ENCODE measurements at regions not wholly inside any gene's neighbourhood (a gene's known extent, or its start where the extent isn't known, plus 50 kb on each side); places are given as distances from the start of the nearest gene placed in this dataset.

DNA sequence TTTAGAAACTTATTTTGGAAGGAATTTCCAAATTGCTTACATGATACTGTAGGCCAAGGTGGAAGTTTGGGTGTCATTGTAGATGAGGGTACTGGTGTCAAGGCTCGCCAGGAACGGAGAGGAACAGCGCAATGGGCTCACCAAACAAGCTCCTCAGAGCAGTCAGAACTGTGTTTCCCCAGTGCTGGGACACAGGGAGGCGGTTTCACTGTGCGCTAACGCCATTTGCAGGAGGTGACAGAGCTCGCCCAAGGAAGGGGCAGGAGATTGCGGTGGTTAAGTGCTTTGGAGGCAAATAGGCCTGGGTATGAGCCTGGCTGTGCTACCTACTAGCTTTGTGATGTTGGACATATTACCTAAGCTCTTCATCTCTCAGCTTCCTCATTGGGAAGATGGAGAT lies 57.3 kb downstream of the HHEX start:
- Histone ChIP-seq H3K27me3 (ENCODE audit: control insufficient read depth, insufficient read depth, low read length) (peaks cover 54% of the 10 kb centered on the region), H3K9ac (ENCODE audit: low read depth, low read length) (no peak overlapping the region), H3K4me3 (ENCODE audit: low read length) (no peak overlapping the region), H3K9me3 (replicated peaks; ENCODE audit: low read length) (no peaks in the 10 kb centered on the region), H3K4me2 (ENCODE audit: low read length) (no peak overlapping the region), H3K4me1 (ENCODE audit: control insufficient read depth, insufficient read depth, low read length) (no peaks in the 10 kb centered on the region), H3K36me3 (ENCODE audit: insufficient read depth, low read length) (no peaks in the 10 kb centered on the region)

DNA sequence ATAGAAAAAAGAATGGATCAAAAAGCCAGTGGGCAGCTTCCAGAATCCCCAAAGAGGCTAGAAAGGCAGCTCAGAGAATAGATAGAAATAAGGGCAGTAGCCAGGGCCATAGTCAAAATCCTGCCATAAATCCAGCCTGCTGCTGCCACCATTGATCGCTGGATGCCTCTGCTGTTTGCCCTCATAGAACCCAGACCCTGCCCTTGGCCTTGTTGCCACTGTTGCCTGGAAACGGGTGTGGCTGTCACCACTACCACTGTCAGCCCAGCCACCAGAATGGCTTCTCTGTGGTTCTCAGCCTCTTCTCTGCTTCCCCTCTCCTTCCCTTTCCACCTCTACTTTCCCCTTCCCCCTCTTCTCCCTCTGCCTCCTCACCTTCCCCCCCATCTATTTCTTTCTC lies 57.8 kb downstream of the HHEX start:
- Histone ChIP-seq H3K27me3 (ENCODE audit: control insufficient read depth, insufficient read depth, low read length) (peaks cover 49% of the 10 kb centered on the region), H3K4me1 (ENCODE audit: control insufficient read depth, insufficient read depth, low read length) (no peaks in the 10 kb centered on the region), H3K4me3 (ENCODE audit: low read length) (no peak overlapping the region), H3K4me2 (ENCODE audit: low read length) (no peak overlapping the region), H3K9ac (ENCODE audit: low read depth, low read length) (no peak overlapping the region), H3K36me3 (ENCODE audit: insufficient read depth, low read length) (no peaks in the 10 kb centered on the region), H3K9me3 (replicated peaks; ENCODE audit: low read length) (no peaks in the 10 kb centered on the region)

DNA sequence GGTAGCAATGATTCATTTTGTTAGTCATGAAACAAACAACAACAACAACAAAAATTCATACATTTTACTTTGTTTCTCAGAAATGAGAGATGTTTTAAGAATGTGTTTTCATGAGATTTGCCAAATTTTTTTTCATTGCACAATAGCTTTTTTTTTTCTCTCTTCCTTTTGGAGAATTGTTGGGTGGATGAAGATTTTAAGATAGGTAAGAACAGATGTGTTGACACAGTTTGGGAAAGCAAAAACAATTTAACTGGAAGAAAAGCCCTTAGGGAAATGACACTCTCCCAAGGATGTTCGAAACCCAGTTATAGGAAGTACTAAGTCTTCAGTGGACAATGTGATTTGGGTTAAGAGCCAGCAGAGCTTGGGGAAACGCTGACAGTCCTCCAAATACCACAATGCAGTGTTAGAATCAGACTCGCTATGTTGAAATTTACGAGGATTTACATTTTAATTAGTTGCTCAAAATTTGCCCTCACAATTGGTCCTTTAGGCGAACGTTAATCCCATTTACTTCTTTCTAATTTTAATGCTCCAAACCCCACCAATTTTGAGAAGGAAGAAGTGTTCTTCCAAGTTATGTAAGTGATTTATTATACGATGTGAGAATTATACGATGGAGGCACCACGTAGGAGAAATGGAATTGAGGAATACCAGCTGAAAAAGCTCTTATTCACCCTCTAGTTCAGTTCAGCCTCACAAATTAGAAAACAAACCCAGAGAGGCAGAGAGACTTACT lies 61.2 kb downstream of the HHEX start:
- H3K4me3 ChIP-seq (ENCODE audit: low read length), result no peak overlapping the region
- H3K9ac ChIP-seq (ENCODE audit: low read depth, low read length), result no peak overlapping the region

DNA sequence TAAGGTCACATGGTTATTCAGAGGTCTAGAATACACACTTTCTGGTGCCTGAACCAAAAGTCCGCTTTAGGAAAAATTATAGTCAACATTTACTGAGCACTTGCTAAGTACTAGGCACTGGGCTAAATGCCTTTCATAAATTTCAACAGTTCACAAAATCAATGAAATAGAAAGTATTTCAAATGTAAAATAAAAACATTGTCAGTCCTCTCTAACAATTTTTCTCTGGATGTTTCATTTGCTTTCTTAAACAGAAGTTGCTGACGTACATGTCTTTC lies 61.7 kb downstream of the HHEX start:
- no peaks in the 10 kb centered on the region for H3K9me3 ChIP-seq (replicated peaks; ENCODE audit: low read length)
- no peak overlapping the region for H3K4me2 ChIP-seq (ENCODE audit: low read length)
- no peaks in the 10 kb centered on the region for H3K4me1 ChIP-seq (ENCODE audit: control insufficient read depth, insufficient read depth, low read length)
- no peak overlapping the region for H3K4me3 ChIP-seq (ENCODE audit: low read length)
- no peak overlapping the region for H3K9ac ChIP-seq (ENCODE audit: low read depth, low read length)
- peaks cover 33% of the 10 kb centered on the region for H3K27me3 ChIP-seq (ENCODE audit: control insufficient read depth, insufficient read depth, low read length)
- H3K36me3 ChIP-seq (ENCODE audit: insufficient read depth, low read length), result no peaks in the 10 kb centered on the region

More for the DNA sequence above, 61.2 kb downstream of the HHEX start:
- H3K36me3 ChIP-seq (ENCODE audit: insufficient read depth, low read length), result no peaks in the 10 kb centered on the region
- H3K27me3 ChIP-seq (ENCODE audit: control insufficient read depth, insufficient read depth, low read length), result peaks cover 34% of the 10 kb centered on the region
- no peaks in the 10 kb centered on the region for H3K4me1 ChIP-seq (ENCODE audit: control insufficient read depth, insufficient read depth, low read length)
- H3K4me2 ChIP-seq (ENCODE audit: low read length), result no peak overlapping the region
- no peaks in the 10 kb centered on the region for H3K9me3 ChIP-seq (replicated peaks; ENCODE audit: low read length)

DNA sequence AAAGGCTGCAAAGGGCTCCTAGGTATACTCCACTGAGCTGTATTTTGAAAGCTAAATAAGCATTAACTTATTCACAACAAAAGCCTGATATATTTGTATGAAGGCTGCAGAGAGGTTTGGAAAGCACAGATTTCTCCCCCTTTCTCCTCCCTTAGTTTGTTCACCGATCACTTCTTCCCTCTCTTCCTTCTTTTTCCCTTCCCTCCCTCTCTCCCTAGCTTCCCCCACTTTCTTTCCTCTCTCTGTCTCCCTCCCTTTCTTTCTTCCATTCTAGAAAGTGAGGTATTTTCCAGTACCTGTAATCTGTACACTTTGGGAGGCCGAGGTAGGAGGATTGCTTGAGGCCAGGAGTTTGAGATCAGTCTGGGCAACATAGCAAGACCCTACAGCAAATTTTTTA lies 62.1 kb downstream of the HHEX start:
- H3K4me3 ChIP-seq (ENCODE audit: low read length), result no peak overlapping the region
- peaks cover 30% of the 10 kb centered on the region for H3K27me3 ChIP-seq (ENCODE audit: control insufficient read depth, insufficient read depth, low read length)

DNA sequence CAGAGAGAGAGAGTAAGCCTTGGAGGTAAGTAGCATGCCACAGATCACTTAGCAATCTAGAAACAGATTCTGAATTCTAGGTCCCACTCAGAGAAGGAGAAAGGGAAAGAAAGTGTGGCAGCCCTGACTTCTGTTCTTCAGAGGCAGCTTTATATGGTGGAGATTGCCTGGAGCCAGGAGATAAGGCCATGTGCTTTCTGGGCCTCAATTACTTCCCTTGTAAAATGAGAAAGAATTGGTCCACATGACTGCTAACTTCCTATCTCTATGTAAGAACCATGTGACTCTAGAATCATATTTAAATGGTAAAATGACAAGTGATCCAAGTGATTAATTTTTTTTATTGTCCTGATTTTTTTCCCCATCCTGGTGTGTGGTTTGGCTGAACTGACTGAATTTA lies 64.1 kb downstream of the HHEX start:
- peaks cover 16% of the 10 kb centered on the region for H3K27me3 ChIP-seq (ENCODE audit: control insufficient read depth, insufficient read depth, low read length)
- no peak overlapping the region for H3K9ac ChIP-seq (ENCODE audit: low read depth, low read length)
- H3K36me3 ChIP-seq (ENCODE audit: insufficient read depth, low read length), result no peaks in the 10 kb centered on the region
- H3K4me2 ChIP-seq (ENCODE audit: low read length), result no peak overlapping the region
- H3K4me3 ChIP-seq (ENCODE audit: low read length), result no peak overlapping the region
- no peaks in the 10 kb centered on the region for H3K4me1 ChIP-seq (ENCODE audit: control insufficient read depth, insufficient read depth, low read length)
- no peaks in the 10 kb centered on the region for H3K9me3 ChIP-seq (replicated peaks; ENCODE audit: low read length)

More for the DNA sequence above, 62.1 kb downstream of the HHEX start:
- Histone ChIP-seq H3K9ac (ENCODE audit: low read depth, low read length) (no peak overlapping the region), H3K4me2 (ENCODE audit: low read length) (no peak overlapping the region), H3K4me1 (ENCODE audit: control insufficient read depth, insufficient read depth, low read length) (no peaks in the 10 kb centered on the region), H3K9me3 (replicated peaks; ENCODE audit: low read length) (no peaks in the 10 kb centered on the region), H3K36me3 (ENCODE audit: insufficient read depth, low read length) (no peaks in the 10 kb centered on the region)

DNA sequence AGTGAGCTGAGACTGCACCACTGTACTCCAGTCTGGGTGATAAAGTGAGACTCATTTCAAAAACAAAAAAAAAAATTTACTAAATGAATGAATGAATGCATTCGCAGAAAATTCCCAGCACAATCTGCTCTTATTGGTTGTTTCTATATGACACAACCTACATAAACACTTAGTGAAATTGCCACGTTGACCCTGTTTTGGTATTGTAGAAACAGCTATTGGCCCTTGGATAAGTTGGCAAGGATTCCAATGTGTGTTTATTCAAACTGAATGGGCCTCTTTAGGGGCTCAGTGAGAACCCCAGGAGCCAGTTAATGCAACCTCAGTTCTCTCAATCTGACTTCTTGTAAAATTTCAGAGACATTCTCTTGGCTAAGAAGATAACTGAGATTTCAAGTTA lies 66.0 kb downstream of the HHEX start:
- H3K4me2 ChIP-seq (ENCODE audit: low read length), result no peak overlapping the region
- H3K9me3 ChIP-seq (replicated peaks; ENCODE audit: low read length), result no peaks in the 10 kb centered on the region
- no peaks in the 10 kb centered on the region for H3K36me3 ChIP-seq (ENCODE audit: insufficient read depth, low read length)
- no peak overlapping the region for H3K9ac ChIP-seq (ENCODE audit: low read depth, low read length)
- peaks cover 8% of the 10 kb centered on the region for H3K27me3 ChIP-seq (ENCODE audit: control insufficient read depth, insufficient read depth, low read length)
- H3K4me1 ChIP-seq (ENCODE audit: control insufficient read depth, insufficient read depth, low read length), result peaks cover 6% of the 10 kb centered on the region
- no peak overlapping the region for H3K4me3 ChIP-seq (ENCODE audit: low read length)

DNA sequence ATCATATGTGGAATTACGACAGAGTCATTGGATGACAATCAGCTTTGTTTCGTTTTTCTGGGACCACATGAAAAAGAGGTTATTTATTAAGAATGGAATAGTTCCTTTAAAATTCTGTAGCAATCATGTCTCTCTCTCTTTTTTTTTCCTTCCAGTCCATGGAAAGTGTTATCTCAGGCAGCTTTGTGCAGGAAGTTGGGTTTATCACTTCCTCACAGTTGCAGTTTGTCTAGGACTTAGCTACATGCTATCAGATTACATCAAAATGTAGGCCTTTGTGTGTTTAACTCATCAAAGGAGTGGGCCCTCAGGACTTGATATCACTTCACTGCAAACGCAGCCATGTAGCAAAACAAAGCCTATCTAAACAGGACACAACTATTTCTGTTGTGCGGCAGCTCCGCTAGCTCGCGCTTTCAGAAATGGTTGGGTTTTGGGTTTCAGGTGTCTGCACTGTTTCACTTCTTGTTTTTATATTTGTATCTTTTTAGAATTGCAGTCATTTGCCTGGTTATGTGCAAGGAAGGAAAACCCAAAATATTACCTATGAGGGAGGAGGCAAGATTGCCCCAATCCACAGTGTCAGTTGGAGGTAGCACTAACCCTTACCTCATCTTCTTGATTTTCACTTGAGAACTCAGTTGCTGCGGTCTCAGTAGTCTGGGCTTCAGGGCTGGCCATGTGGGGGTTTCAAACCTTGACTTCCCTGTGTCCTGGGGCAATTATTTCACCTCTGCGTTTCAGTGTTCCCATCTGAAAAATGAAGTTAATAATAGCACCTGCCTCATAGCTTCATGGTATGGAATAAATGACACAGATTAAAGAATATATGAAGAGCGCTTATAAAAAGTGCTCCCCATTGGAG lies 66.7 kb downstream of the HHEX start:
- peaks cover 7% of the 10 kb centered on the region for H3K4me1 ChIP-seq (ENCODE audit: control insufficient read depth, insufficient read depth, low read length)
- no peak overlapping the region for H3K4me3 ChIP-seq (ENCODE audit: low read length)
- H3K9ac ChIP-seq (ENCODE audit: low read depth, low read length), result no peak overlapping the region
- H3K27me3 ChIP-seq (ENCODE audit: control insufficient read depth, insufficient read depth, low read length), result peaks cover under 1% of the 10 kb centered on the region
- H3K36me3 ChIP-seq (ENCODE audit: insufficient read depth, low read length), result no peaks in the 10 kb centered on the region
- H3K9me3 ChIP-seq (replicated peaks; ENCODE audit: low read length), result no peaks in the 10 kb centered on the region
- no peak overlapping the region for H3K4me2 ChIP-seq (ENCODE audit: low read length)

DNA sequence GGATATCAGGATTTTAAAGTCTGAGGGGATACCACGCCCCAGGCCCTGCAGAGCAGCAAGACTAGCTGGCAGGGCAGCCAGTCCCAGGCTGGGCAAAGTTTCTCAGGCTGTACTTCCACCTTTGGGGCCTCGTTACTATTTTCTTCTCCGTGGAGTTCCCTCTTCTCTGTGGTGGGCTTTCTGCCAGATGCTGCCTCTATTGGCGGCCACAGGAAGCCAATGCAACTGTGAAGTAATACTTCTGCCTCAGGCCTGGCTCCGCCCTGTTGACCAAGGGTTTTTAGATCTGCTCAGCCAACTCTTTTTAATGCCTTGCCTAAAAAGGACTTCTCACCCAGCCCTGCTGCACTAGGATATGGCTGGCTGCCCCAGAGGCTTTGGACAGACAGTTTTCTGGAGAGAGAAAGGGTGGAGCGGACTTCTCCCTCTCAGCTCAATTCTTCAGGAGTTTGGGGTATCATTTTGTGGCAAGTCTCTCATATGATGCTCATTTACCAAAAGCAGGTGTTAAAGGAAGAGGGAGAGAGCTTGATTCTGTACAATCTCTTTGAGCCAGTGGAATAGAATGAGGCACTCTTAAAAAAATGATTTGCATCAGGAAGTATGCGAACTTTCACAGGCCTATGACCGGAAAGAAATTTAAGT lies 67.4 kb downstream of the HHEX start:
- Histone ChIP-seq H3K9me3 (replicated peaks; ENCODE audit: low read length) (no peaks in the 10 kb centered on the region), H3K9ac (ENCODE audit: low read depth, low read length) (no peak overlapping the region), H3K4me1 (ENCODE audit: control insufficient read depth, insufficient read depth, low read length) (peaks cover 7% of the 10 kb centered on the region), H3K4me3 (ENCODE audit: low read length) (no peak overlapping the region), H3K4me2 (ENCODE audit: low read length) (no peak overlapping the region), H3K36me3 (ENCODE audit: insufficient read depth, low read length) (no peaks in the 10 kb centered on the region), H3K27me3 (ENCODE audit: control insufficient read depth, insufficient read depth, low read length) (no peaks in the 10 kb centered on the region)

DNA sequence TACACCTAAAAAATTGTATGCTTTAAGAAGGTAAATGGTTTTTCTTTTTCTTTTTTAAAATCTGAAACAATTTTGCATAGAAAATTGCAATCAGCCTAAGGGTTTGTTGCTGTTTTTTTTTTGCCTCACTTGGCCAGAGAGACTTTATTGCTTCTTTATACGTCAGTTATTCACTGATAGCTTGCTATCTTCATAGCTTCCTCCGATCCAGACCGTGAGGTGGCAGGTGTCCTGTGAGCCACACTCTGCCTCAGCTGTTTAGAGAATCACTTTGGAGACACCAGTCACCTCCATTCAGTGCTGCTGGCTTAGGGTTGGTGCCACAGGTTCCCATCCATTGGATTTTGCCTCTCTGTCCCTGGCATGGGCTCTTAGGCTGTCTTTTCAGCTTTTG lies 68.0 kb downstream of the HHEX start:
- Histone ChIP-seq H3K36me3 (ENCODE audit: insufficient read depth, low read length) (no peaks in the 10 kb centered on the region), H3K4me2 (ENCODE audit: low read length) (no peak overlapping the region), H3K9me3 (replicated peaks; ENCODE audit: low read length) (no peaks in the 10 kb centered on the region), H3K4me3 (ENCODE audit: low read length) (no peak overlapping the region), H3K4me1 (ENCODE audit: control insufficient read depth, insufficient read depth, low read length) (peaks cover 7% of the 10 kb centered on the region), H3K27me3 (ENCODE audit: control insufficient read depth, insufficient read depth, low read length) (no peaks in the 10 kb centered on the region), H3K9ac (ENCODE audit: low read depth, low read length) (no peak overlapping the region)

DNA sequence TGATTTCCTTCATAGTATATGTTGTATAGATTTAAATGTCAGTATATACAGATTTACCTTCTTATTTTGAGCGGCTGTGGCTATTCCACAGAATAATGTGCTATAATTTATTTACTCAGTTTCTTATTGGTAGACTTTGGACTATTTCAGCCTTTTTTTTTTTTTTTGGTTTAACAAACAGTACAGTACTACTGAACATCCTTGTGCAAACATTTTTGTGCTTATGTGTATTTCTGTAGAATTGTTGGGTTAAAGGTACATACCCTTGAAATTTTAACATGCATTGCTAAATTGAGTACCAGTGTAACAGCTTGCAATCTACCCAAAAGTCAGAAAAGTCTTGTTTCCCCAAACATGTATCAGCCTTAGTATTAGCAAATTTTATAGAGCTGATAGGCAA lies 68.8 kb downstream of the HHEX start:
- Histone ChIP-seq H3K9ac (ENCODE audit: low read depth, low read length) (no peak overlapping the region), H3K4me2 (ENCODE audit: low read length) (no peak overlapping the region), H3K4me1 (ENCODE audit: control insufficient read depth, insufficient read depth, low read length) (peaks cover 7% of the 10 kb centered on the region), H3K4me3 (ENCODE audit: low read length) (no peak overlapping the region), H3K27me3 (ENCODE audit: control insufficient read depth, insufficient read depth, low read length) (no peaks in the 10 kb centered on the region), H3K36me3 (ENCODE audit: insufficient read depth, low read length) (no peaks in the 10 kb centered on the region), H3K9me3 (replicated peaks; ENCODE audit: low read length) (no peaks in the 10 kb centered on the region)

Measured in skeletal muscle satellite cell (primary cell).